ENCODE measurements at regions not wholly inside any gene's neighbourhood (a gene's known extent, or its start where the extent isn't known, plus 50 kb on each side); places are given as distances from the start of the nearest gene placed in this dataset.

DNA sequence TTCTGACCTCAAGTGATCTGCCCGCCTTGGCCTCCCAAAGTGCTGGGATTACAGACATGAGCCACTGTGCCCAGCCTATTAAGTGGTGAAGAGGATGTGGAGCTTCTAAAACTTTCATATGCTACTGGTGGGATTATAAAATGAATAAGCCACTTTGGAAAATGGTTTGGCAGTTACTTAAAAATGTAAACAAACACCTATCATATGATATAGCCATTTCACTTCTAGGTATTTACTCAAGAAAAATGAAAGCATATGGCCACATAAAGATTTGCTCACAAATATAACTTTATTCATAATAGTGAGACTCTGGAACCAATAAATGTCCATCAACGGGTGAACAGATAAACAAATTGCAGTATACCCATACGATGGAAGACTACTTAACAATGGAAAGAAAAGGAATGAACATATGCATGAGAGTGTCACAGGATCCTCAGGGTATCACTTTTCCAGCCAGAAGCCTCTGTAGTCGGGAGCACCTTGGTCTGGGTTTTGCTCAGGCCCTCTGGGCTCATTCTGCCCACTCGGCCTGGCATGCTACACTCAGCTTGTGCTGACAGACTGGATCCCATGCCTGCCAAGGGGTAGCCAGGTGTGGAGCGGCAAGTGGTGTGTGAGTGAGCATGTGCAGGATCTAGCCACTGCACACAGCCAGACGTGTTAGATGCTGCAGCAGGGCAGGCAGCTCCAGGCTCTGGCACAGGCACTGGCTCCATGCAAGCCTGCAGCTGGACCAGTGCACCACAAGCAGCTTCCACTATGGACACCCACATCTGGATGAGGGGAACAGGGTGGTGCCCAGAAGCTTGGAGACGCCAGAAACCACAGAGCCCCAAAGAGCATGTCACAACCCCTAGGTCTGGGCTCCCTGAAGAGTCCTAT lies 213.2 kb upstream of the DIO3 start:
- Histone ChIP-seq H3K27ac (ENCODE audit: low read length) (no peak overlapping the region), H3K36me3 (ENCODE audit: control insufficient read depth, insufficient read depth, low read length) (no peaks in the 10 kb centered on the region), H3K9me3 (ENCODE audit: control insufficient read depth, insufficient read depth, low read depth, low read length) (no peaks in the 10 kb centered on the region), H3K4me1 (ENCODE audit: control insufficient read depth, insufficient read depth, low read length) (no peaks in the 10 kb centered on the region), H3K27me3 (ENCODE audit: control insufficient read depth, insufficient read depth, low read length) (no peaks in the 10 kb centered on the region), H3K4me3 (ENCODE audit: low read depth in 2 of 2, low read length in 2 of 2) (no peak overlapping the region)
- no TSS peak for BruUV-seq (replicated peaks)
- CTCF ChIA-PET, result no interaction called here
- intact Hi-C loops (cut with micrococcal nuclease; ENCODE audit: unreplicated experiment), result no loop called here
- TF ChIP-seq POLR2AphosphoS5 (IDR thresholded peaks at IDR 0.05; ENCODE audit: low read depth, low read length), result no peak
- TF ChIP-seq, protein P1, sequence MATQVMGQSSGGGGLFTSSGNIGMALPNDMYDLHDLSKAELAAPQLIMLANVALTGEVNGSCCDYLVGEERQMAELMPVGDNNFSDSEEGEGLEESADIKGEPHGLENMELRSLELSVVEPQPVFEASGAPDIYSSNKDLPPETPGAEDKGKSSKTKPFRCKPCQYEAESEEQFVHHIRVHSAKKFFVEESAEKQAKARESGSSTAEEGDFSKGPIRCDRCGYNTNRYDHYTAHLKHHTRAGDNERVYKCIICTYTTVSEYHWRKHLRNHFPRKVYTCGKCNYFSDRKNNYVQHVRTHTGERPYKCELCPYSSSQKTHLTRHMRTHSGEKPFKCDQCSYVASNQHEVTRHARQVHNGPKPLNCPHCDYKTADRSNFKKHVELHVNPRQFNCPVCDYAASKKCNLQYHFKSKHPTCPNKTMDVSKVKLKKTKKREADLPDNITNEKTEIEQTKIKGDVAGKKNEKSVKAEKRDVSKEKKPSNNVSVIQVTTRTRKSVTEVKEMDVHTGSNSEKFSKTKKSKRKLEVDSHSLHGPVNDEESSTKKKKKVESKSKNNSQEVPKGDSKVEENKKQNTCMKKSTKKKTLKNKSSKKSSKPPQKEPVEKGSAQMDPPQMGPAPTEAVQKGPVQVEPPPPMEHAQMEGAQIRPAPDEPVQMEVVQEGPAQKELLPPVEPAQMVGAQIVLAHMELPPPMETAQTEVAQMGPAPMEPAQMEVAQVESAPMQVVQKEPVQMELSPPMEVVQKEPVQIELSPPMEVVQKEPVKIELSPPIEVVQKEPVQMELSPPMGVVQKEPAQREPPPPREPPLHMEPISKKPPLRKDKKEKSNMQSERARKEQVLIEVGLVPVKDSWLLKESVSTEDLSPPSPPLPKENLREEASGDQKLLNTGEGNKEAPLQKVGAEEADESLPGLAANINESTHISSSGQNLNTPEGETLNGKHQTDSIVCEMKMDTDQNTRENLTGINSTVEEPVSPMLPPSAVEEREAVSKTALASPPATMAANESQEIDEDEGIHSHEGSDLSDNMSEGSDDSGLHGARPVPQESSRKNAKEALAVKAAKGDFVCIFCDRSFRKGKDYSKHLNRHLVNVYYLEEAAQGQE (IDR thresholded peaks at IDR 0.05; ENCODE audit: insufficient read depth in 1 of 2, low read depth in 2 of 2, low read length in 1 of 2), result no peak
- TF ChIP-seq, protein P2, sequence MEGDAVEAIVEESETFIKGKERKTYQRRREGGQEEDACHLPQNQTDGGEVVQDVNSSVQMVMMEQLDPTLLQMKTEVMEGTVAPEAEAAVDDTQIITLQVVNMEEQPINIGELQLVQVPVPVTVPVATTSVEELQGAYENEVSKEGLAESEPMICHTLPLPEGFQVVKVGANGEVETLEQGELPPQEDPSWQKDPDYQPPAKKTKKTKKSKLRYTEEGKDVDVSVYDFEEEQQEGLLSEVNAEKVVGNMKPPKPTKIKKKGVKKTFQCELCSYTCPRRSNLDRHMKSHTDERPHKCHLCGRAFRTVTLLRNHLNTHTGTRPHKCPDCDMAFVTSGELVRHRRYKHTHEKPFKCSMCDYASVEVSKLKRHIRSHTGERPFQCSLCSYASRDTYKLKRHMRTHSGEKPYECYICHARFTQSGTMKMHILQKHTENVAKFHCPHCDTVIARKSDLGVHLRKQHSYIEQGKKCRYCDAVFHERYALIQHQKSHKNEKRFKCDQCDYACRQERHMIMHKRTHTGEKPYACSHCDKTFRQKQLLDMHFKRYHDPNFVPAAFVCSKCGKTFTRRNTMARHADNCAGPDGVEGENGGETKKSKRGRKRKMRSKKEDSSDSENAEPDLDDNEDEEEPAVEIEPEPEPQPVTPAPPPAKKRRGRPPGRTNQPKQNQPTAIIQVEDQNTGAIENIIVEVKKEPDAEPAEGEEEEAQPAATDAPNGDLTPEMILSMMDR (IDR thresholded peaks at IDR 0.05), result no peak
- POLR2A ChIA-PET, result no interaction called here
- no peak for ATAC-seq
- no peak for DNase-seq (ENCODE audit: low read depth, low spot score)
- in situ Hi-C loops (cut with HindIII; ENCODE audit: low pct_unique_long_range_greater_than_20kb, low sequenced_read_pairs), result no loop called here

DNA sequence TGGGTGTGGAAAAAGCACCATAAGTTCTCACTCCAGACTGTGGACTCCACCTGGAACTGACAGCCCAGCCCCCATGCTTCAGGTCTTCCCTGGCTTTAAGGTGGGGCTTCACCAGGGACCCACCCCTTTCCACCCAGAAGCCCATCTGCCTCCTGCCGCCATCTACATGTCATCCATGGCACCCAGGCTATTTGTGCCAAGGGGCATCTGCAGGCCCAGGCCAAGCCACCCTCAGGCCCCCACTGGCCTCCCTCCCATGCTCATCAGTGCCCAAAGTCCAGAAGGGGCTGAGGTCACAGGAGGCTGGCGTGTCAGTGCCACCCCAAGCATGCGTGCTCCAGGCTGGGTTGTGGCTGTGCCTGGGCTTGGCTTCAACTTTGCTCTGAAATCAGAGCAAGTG lies 212.2 kb upstream of the DIO3 start:
- Histone ChIP-seq H3K4me3 (ENCODE audit: low read depth in 2 of 2, low read length in 2 of 2) (no peak overlapping the region), H3K36me3 (ENCODE audit: control insufficient read depth, insufficient read depth, low read length) (no peaks in the 10 kb centered on the region), H3K4me1 (ENCODE audit: control insufficient read depth, insufficient read depth, low read length) (no peaks in the 10 kb centered on the region), H3K9me3 (ENCODE audit: control insufficient read depth, insufficient read depth, low read depth, low read length) (0 out of 2 replicates have a peak, but pooled peaks cover 4% of the 10 kb centered on the region), H3K27ac (ENCODE audit: low read length) (no peak overlapping the region), H3K27me3 (ENCODE audit: control insufficient read depth, insufficient read depth, low read length) (no peaks in the 10 kb centered on the region)
- no TSS peak for BruUV-seq (replicated peaks)
- DNase-seq (ENCODE audit: low read depth, low spot score) (no peak), ATAC-seq (no peak)
- intact Hi-C loops (cut with micrococcal nuclease; ENCODE audit: unreplicated experiment), result no loop called here
- in situ Hi-C loops (cut with HindIII; ENCODE audit: low pct_unique_long_range_greater_than_20kb, low sequenced_read_pairs), result no loop called here
- ChIA-PET CTCF (no interaction called here), POLR2A (no interaction called here)
- TF ChIP-seq SIN3A (IDR thresholded peaks at IDR 0.05; ENCODE audit: borderline replicate concordance, insufficient read depth, low read depth, low read length) (no peak), POLR2AphosphoS5 (IDR thresholded peaks at IDR 0.05; ENCODE audit: low read depth, low read length) (no peak), TCF7L2 (IDR thresholded peaks at IDR 0.05; ENCODE audit: low read depth, low read length) (no peak)
- TF ChIP-seq, protein P2 (IDR thresholded peaks at IDR 0.05), result no peak
- TF ChIP-seq, protein P1 (IDR thresholded peaks at IDR 0.05; ENCODE audit: insufficient read depth in 1 of 2, low read depth in 2 of 2, low read length in 1 of 2), result no peak

Measured in Panc1 (cell line).